NCI-H1694 (cell line): ENCODE measurements at regions not wholly inside any gene's neighbourhood (a gene's known extent, or its start where the extent isn't known, plus 50 kb on each side); places are given as distances from the start of the nearest gene placed in this dataset.
"Not testable (repeated sequence)": the region's sequence is repeated elsewhere in the genome, so short reads cannot be mapped to it uniquely, and the experiment has no call there.

ENCODE experiments used
- DNase-seq: peaks from one replicate; lab custom pipeline; 2025; lab: John Stamatoyannopoulos, UW

GRCh38 chr3:83251490-83251889, 1490.0 kb upstream of the GBE1 start:
- no peak for DNase-seq

- DNase-seq: no peak
Observed at GRCh38 chr3:83250613-83251012, 1489.2 kb upstream of the GBE1 start.

GRCh38 chr3:83248454-83248853, 1487.0 kb upstream of the GBE1 start:
- no peak for DNase-seq

- DNase-seq: no peak
Observed at GRCh38 chr3:83235180-83235814, 1473.9 kb upstream of the GBE1 start.

- no peak for DNase-seq
Observed at GRCh38 chr3:83233715-83234114, 1472.3 kb upstream of the GBE1 start.

GRCh38 chr3:83230841-83231240, 1469.4 kb upstream of the GBE1 start:
- no peak for DNase-seq

- DNase-seq: no peak
Observed at GRCh38 chr3:83230376-83230775, 1468.9 kb upstream of the GBE1 start.

GRCh38 chr3:83226751-83227150, 1465.3 kb upstream of the GBE1 start:
- DNase-seq: no peak

- no peak for DNase-seq
Observed at GRCh38 chr3:83224101-83224868, 1462.8 kb upstream of the GBE1 start.

GRCh38 chr3:83218383-83219200, 1457.1 kb upstream of the GBE1 start:
- DNase-seq: no peak

- not testable (repeated sequence) for DNase-seq
Observed at GRCh38 chr3:83217595-83218118, 1456.2 kb upstream of the GBE1 start.

GRCh38 chr3:83216919-83217594, 1455.6 kb upstream of the GBE1 start:
- no peak for DNase-seq

GRCh38 chr3:83195243-83195642, 1433.8 kb upstream of the GBE1 start:
- no peak for DNase-seq

GRCh38 chr3:83193526-83193925, 1432.1 kb upstream of the GBE1 start:
- no peak for DNase-seq

GRCh38 chr3:83189634-83190033, 1428.2 kb upstream of the GBE1 start:
- no peak for DNase-seq

- DNase-seq: no peak
Observed at GRCh38 chr3:83169473-83169872, 1408.0 kb upstream of the GBE1 start.

GRCh38 chr3:83150896-83151295, 1389.5 kb upstream of the GBE1 start:
- no peak for DNase-seq

GRCh38 chr3:83140983-83141382, 1379.5 kb upstream of the GBE1 start:
- no peak for DNase-seq

GRCh38 chr3:83131236-83131635, 1369.8 kb upstream of the GBE1 start:
- DNase-seq: no peak

GRCh38 chr3:83122774-83123350, 1361.4 kb upstream of the GBE1 start:
- DNase-seq: no peak

GRCh38 chr3:83093222-83093572, 1331.8 kb upstream of the GBE1 start:
- no peak for DNase-seq
